Stimulated activated naive B cell treated with anti-CD40 and anti-IgM and Interleukin-4, amounts not matched to agents 10 μg/mL and 1 μg/mL and 100 μg/mL, for 72 hours (primary cell): ENCODE measurements at regions not wholly inside any gene's neighbourhood (a gene's known extent, or its start where the extent isn't known, plus 50 kb on each side); places are given as distances from the start of the nearest gene placed in this dataset.

Experiments used
- ATAC-seq, 2 donors: fragments of 150-1000 bp; cut with Tn5 transposase; replicated peaks; 2 replicates each; pipeline ENCODE4 v1.10.0; 2021; ENCODE audit warnings: moderate library complexity in 1 of 2
- DNase-seq: peaks from one replicate; pipeline ENCODE4 v3.0.0; 2021
- H3K27ac Mint-ChIP-seq: one replicate; pipeline ENCODE4 v1.8.0; 2022; ENCODE audit warnings: mild to moderate bottlenecking, mixed read lengths
- H3K27me3 Mint-ChIP-seq, 2 donors: one replicate each; pipeline ENCODE4 v1.8.0; 2022; ENCODE audit warnings: mixed read lengths in 2 of 2
- H3K36me3 Mint-ChIP-seq, 2 donors: one replicate each; pipeline ENCODE4 v1.8.0; 2022; ENCODE audit warnings: mixed read lengths in 2 of 2, mild to moderate bottlenecking in 1 of 2
- H3K4me1 Mint-ChIP-seq, 2 donors: one replicate each; pipeline ENCODE4 v1.8.0; 2022; ENCODE audit warnings: mixed read lengths in 2 of 2, mild to moderate bottlenecking in 1 of 2
- H3K4me3 Mint-ChIP-seq, 2 donors: one replicate each; pipeline ENCODE4 v1.8.0; 2022; ENCODE audit warnings: mild to moderate bottlenecking in 2 of 2, mixed read lengths in 2 of 2, moderate library complexity in 1 of 2
- H3K9me3 Mint-ChIP-seq, 2 donors: one replicate each; pipeline ENCODE4 v1.8.0; 2022; ENCODE audit warnings: mixed read lengths in 2 of 2, mild to moderate bottlenecking in 1 of 2

- DNase-seq (no peak), ATAC-seq (no peak)
- Mint-ChIP-seq H3K36me3 (no peaks in the 10 kb centered on the region), H3K27me3 (peaks cover 32 to 50% of the 10 kb centered on the region in 2 donors), H3K9me3 (peaks cover 5 to 6% of the 10 kb centered on the region in 2 donors), H3K4me1 (no peaks in the 10 kb centered on the region), H3K27ac (no peak overlapping the region), H3K4me3 (no peak overlapping the region)
Observed at GRCh38 chr14:61940666-61941420, 178.6 kb downstream of the SNAPC1 start.

GRCh38 chr14:61941421-61942150 is 179.4 kb downstream of the SNAPC1 start:
- H3K4me3 Mint-ChIP-seq = no peak overlapping the region
- no peak overlapping the region for H3K27ac Mint-ChIP-seq
- ATAC-seq (no peak), DNase-seq (no peak)
- peaks cover 28 to 48% of the 10 kb centered on the region in 2 donors for H3K27me3 Mint-ChIP-seq
- H3K9me3 Mint-ChIP-seq = peaks cover 5 to 6% of the 10 kb centered on the region in 2 donors
- H3K4me1 Mint-ChIP-seq = no peaks in the 10 kb centered on the region
- no peaks in the 10 kb centered on the region for H3K36me3 Mint-ChIP-seq

DNA sequence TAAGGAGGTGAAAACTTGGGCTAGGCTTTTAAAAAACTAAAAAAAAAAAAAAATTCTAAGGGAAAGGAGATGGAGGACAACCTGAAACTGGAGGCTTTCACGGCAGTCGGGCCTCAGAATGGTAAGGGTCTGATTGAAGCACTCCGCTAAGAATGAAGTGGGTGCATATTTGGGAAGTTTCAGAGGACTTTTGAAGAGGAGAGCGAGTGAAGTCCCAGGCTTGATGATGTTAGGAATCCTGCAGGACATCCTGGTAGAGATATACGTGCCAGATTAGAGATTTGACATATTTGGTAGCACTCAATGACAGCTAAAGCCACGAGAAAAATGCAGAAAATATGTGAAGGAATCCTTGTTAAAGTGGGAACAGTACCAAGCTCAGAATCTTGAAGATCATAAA is 186.2 kb downstream of the SNAPC1 start:
- ATAC-seq (no peak), DNase-seq (no peak)
- H3K27me3 Mint-ChIP-seq = peaks cover 4 to 12% of the 10 kb centered on the region in 2 donors

GRCh38 chr14:61950340-61950739 is 188.1 kb downstream of the SNAPC1 start:
- DNase-seq (no peak), ATAC-seq (no peak)
- Mint-ChIP-seq H3K27me3 (peaks cover 4 to 14% of the 10 kb centered on the region in 2 donors), H3K4me1 (no peaks in the 10 kb centered on the region), H3K9me3 (no peaks in the 10 kb centered on the region), H3K36me3 (no peaks in the 10 kb centered on the region), H3K4me3 (no peak overlapping the region), H3K27ac (no peak overlapping the region)

More for the DNA sequence above, 186.2 kb downstream of the SNAPC1 start:
- Mint-ChIP-seq H3K4me1 (no peaks in the 10 kb centered on the region), H3K27ac (no peak overlapping the region), H3K4me3 (no peak overlapping the region), H3K36me3 (no peaks in the 10 kb centered on the region), H3K9me3 (peaks cover 5 to 6% of the 10 kb centered on the region in 2 donors)

- ATAC-seq (no peak), DNase-seq (no peak)
- no peak overlapping the region for H3K4me3 Mint-ChIP-seq
- peaks cover 8 to 11% of the 10 kb centered on the region in 2 donors for H3K27me3 Mint-ChIP-seq
- no peak overlapping the region for H3K27ac Mint-ChIP-seq
- H3K36me3 Mint-ChIP-seq = no peaks in the 10 kb centered on the region
- H3K4me1 Mint-ChIP-seq = no peaks in the 10 kb centered on the region
- H3K9me3 Mint-ChIP-seq = peaks cover 0 to 5% of the 10 kb centered on the region in 2 donors
Observed at GRCh38 chr14:61953602-61954001, 191.4 kb downstream of the SNAPC1 start.

DNA sequence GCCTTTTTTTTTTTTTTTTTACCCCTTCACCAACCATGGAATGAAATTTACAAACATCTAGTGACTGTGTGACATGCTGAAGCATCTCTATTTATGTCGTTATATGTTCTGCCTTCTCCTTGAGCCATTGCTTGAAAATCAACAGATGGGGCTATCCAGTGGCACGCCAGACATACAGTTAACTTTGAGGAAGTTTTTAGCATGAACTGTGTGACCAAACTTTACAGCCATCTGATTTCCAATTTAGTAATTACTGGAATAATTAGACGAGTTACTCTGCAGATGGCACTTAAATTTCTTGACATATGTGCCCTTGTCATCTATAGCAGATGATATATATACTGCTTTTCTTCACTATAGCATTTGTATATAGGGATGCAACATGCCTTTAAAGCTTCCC is 192.1 kb downstream of the SNAPC1 start:
- Mint-ChIP-seq H3K27ac (no peak overlapping the region), H3K4me3 (no peak overlapping the region), H3K27me3 (peaks cover 8 to 16% of the 10 kb centered on the region in 2 donors), H3K9me3 (peaks cover 0 to 5% of the 10 kb centered on the region in 2 donors), H3K36me3 (no peaks in the 10 kb centered on the region), H3K4me1 (no peaks in the 10 kb centered on the region)
- DNase-seq (no peak), ATAC-seq (no peak)

DNA sequence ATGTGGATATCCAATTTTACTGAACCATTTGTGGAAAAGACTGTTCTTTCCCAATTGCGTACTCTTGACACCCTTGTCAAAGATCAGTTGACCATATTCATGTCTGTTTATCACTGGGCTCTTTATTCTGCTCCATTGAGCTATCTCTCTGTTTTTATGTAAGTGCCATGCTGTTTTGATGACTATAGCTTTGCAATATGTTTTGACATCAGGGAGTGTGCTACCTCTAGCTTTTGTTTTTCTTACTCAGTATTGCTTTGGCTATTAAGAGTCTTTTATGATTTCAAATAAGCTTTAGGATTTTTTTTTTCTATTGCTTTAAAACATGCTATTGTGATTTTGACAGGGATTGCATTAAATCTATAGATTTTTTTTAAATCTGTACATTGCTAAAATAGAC is 194.3 kb downstream of the SNAPC1 start:
- H3K27me3 Mint-ChIP-seq = peaks cover 16 to 27% of the 10 kb centered on the region in 2 donors
- peaks cover 0 to 5% of the 10 kb centered on the region in 2 donors for H3K9me3 Mint-ChIP-seq
- H3K27ac Mint-ChIP-seq = no peak overlapping the region
- no peaks in the 10 kb centered on the region for H3K36me3 Mint-ChIP-seq
- no peak for DNase-seq
- H3K4me1 Mint-ChIP-seq = no peaks in the 10 kb centered on the region
- ATAC-seq = no peak
- no peak overlapping the region for H3K4me3 Mint-ChIP-seq

DNA sequence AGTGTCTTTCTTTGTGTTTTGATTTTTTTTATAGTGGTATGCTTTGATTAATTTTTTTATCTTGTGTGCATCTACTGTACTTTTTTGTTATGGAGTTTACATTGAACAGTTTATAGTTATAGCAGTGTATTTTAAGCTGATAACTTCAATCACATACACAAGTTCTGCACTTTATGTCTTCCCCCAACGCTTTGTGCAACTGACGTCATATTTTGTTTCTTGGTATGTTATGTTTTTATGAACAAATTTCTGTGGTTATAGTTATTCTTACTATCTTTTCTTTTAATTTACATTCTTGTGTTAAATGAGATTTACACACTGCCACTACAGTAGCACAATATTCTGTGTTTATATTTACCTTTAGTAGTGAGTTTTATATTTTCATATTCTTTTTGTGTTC is 197.1 kb downstream of the SNAPC1 start:
- DNase-seq (no peak), ATAC-seq (no peak)
- H3K36me3 Mint-ChIP-seq = peaks cover 0 to 2% of the 10 kb centered on the region in 2 donors
- H3K9me3 Mint-ChIP-seq = peaks cover 3 to 7% of the 10 kb centered on the region in 2 donors
- H3K27me3 Mint-ChIP-seq = peaks cover 18 to 25% of the 10 kb centered on the region in 2 donors
- no peak overlapping the region for H3K4me3 Mint-ChIP-seq
- no peak overlapping the region for H3K27ac Mint-ChIP-seq
- H3K4me1 Mint-ChIP-seq = no peaks in the 10 kb centered on the region

DNA sequence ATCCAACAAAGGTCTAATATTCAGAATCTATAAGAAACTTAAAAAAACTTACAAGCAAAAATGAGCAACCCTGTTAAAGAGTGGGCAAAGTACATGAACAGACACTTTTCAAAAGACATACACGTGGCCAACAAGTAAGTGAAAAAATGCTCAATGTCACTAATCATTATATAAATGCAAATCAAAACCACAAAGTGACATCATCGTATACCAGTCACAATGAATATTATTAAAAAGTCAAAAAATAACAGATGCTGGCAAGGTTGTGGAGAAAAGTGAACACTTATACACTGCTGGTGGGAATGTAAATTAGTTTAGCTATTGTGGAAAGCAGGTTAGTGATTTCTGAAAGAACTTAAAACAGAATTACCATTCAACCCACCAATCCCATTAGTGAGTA is 199.1 kb downstream of the SNAPC1 start:
- Mint-ChIP-seq H3K4me3 (no peak overlapping the region), H3K9me3 (peaks cover 3 to 4% of the 10 kb centered on the region in 2 donors), H3K4me1 (no peaks in the 10 kb centered on the region), H3K36me3 (peaks cover 0 to 2% of the 10 kb centered on the region in 2 donors), H3K27ac (no peak overlapping the region), H3K27me3 (peaks cover 18 to 31% of the 10 kb centered on the region in 2 donors)
- DNase-seq (no peak), ATAC-seq (no peak)

GRCh38 chr14:61963926-61964325 is 201.7 kb downstream of the SNAPC1 start:
- Mint-ChIP-seq H3K27ac (no peak overlapping the region), H3K36me3 (peaks cover 0 to 2% of the 10 kb centered on the region in 2 donors), H3K4me3 (no peak overlapping the region), H3K9me3 (peaks cover 2 to 3% of the 10 kb centered on the region in 2 donors), H3K4me1 (no peaks in the 10 kb centered on the region), H3K27me3 (peaks cover 21 to 25% of the 10 kb centered on the region in 2 donors)
- ATAC-seq = no peak
- no peak for DNase-seq

GRCh38 chr14:61965030-61965745 is 203.0 kb downstream of the SNAPC1 start:
- Mint-ChIP-seq H3K4me1 (no peaks in the 10 kb centered on the region), H3K27ac (no peak overlapping the region), H3K27me3 (peaks cover 20 to 22% of the 10 kb centered on the region in 2 donors), H3K36me3 (peaks cover 0 to 2% of the 10 kb centered on the region in 2 donors), H3K4me3 (no peak overlapping the region), H3K9me3 (peaks cover 2 to 3% of the 10 kb centered on the region in 2 donors)
- no peak for ATAC-seq
- DNase-seq = no peak

DNA sequence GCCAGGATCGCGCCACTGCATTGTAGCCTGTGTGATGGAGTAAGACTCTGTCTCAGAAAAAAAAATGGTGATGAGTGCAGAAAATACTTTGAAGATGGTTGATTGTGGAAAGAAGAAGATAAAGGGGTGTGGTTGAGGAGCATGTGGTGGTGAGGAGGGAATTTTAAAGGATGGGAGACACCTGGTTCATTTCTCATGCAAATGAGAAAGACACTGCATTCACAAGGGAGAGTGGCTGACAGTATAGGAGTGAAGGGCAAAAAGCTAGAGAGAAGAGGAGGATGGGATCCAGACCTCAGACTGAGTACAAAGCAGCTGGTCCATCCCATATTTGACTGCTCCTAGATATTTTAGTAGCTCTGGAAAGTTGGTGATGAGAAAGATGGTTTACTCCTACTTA is 206.0 kb downstream of the SNAPC1 start:
- H3K36me3 Mint-ChIP-seq = no peaks in the 10 kb centered on the region
- H3K27ac Mint-ChIP-seq = no peak overlapping the region
- DNase-seq = no peak
- no peak overlapping the region for H3K4me3 Mint-ChIP-seq
- peaks cover 11 to 12% of the 10 kb centered on the region in 2 donors for H3K27me3 Mint-ChIP-seq
- H3K9me3 Mint-ChIP-seq = no peaks in the 10 kb centered on the region
- ATAC-seq = no peak
- no peaks in the 10 kb centered on the region for H3K4me1 Mint-ChIP-seq

DNA sequence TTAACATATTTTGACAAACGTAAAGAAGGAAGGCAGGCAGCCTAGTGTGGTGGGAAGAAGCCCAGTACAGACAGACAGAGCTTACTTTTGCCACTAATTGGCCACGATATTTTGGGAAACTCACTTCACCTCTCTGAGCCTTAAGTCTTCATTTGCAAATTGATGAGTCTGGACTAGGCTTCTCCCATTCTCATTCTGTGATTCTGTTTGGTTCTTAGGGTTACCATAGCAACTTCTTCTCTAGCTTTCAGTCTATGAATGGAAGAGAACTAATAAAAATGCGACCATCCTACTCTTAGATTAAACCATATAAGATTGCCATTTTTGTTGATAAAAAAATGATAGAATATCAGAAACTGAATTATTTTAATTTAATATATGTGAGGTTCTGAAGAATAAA is 210.5 kb downstream of the SNAPC1 start:
- DNase-seq (no peak), ATAC-seq (no peak)
- H3K27ac Mint-ChIP-seq = no peak overlapping the region
- H3K4me1 Mint-ChIP-seq = no peaks in the 10 kb centered on the region
- H3K27me3 Mint-ChIP-seq = peaks cover 12 to 14% of the 10 kb centered on the region in 2 donors
- H3K9me3 Mint-ChIP-seq = peaks cover 13 to 14% of the 10 kb centered on the region in 2 donors
- H3K36me3 Mint-ChIP-seq = peaks cover 4 to 5% of the 10 kb centered on the region in 2 donors
- H3K4me3 Mint-ChIP-seq = no peak overlapping the region

GRCh38 chr14:61973981-61974380 is 211.8 kb downstream of the SNAPC1 start:
- Mint-ChIP-seq H3K4me1 (no peaks in the 10 kb centered on the region), H3K4me3 (no peak overlapping the region), H3K36me3 (peaks cover 4 to 5% of the 10 kb centered on the region in 2 donors), H3K27ac (no peak overlapping the region), H3K27me3 (peaks cover 9 to 12% of the 10 kb centered on the region in 2 donors), H3K9me3 (peaks cover 13 to 18% of the 10 kb centered on the region in 2 donors)
- DNase-seq = no peak
- ATAC-seq = no peak
